Urothelium cell line (cell line): ENCODE measurements at regions not wholly inside any gene's neighbourhood (a gene's known extent, or its start where the extent isn't known, plus 50 kb on each side); places are given as distances from the start of the nearest gene placed in this dataset.
"Not testable (repeated sequence)": the region's sequence is repeated elsewhere in the genome, so short reads cannot be mapped to it uniquely, and the experiment has no call there.

Experiments used
- DNase-seq: peaks from one replicate; pipeline ENCODE4 v3.0.0; 2011; ENCODE audit warnings: low spot score, mixed read lengths
- FAIRE-seq: peaks from 2 replicates; lab custom pipeline; 2011; peaks lifted over from hg19 to GRCh38; lab: Jason Lieb, UNC

DNA sequence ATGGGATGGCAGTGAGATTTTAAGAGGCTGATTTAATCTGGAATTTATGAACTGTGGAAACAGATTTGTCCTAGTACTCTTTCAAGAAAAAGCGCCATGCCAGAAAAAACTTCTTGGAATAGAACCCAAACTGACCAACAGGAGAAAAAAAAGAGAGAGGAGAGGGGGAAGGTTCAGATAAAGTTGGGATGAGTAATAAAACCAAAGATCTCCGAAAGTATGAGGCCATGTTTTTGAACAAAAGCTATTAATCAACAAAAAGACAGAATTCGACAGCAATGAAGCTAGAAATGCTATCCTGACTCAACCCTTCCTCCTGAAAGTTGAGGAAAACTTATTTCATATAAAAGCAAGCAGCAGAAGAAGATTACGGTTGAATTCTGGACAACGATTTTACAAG lies 135.5 kb downstream of the CEMIP2 start:
- no peak for FAIRE-seq

DNA sequence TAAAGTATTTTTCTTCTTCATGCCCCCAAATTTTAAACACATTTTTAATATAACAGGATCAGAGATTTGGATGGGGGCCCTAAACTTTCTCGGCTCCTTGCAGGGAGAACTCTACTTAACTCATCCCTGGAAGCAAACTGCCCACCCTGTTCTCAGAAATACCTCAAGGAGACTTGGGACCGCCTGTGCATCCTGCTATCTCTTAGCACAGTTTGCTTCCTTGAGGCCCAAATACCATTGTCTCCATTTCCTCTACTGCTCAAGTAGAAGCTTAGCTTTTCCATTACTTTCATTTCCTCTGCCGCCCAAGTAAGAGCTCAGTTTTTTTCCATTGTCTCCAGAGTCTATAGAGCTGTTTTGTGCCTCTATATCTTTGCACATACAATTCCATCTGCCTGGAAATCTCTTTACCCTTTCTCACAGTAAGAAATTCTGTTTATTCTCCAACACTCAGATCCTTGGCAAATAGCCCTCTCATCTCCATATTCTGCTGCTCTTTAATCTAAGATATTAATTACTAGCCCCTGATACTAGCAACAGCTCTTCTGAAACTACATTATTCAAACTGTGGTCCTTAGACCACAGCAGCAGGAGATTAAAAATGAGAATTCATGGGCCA lies 137.8 kb downstream of the CEMIP2 start:
- no peak for DNase-seq

More for the DNA sequence above, 135.5 kb downstream of the CEMIP2 start:
- no peak for DNase-seq

DNA sequence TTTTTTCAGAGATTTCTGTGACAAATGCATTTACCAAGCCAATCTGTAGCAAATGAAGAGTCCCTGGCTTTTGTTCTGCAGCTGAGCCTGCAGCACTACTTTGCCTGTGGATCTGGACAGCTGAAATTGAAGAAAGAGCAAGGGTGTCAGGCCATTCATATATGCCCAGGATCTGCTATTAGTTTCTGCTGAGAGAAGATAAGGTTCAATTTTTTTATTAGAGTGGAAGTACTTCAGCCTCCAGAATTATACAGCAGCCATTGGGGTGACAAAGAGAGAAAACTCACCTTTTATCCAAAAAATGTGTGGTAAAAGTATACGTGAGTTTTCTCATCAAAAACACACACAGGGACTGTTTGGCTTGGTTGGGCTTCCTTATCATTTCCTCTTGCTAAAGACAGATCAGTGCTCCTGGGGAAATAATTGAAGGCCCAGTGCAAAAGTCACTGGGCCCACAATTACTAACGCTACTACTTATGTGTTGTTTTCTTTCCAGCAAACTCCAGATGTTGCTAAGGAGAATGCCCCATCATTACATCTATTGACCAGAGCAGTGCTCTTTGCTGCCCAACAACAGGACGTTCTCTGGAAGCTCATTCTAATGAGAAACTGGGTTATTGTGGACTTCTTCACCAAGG lies 138.6 kb downstream of the CEMIP2 start:
- DNase-seq (no peak), FAIRE-seq (no peak)

More for the DNA sequence above, 137.8 kb downstream of the CEMIP2 start:
- no peak for FAIRE-seq

DNA sequence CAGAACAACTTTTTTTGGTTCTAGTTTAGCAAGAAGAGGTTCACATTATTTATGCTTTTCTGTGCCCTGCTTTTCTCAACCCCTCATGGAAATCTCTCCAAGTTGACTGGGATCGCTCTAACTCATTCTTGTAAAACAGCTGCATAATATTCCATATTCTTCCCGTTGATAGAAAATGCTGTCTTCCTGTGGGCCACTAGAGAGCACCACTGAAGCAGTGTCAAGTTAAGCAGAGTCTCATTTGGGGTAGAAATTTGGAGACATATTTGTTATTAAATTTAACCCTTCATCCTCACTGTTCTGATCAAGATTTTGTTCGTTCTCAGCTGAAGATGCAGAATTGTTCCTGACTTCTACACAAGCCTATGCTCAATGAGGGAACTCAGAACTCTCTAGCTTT lies 140.1 kb downstream of the CEMIP2 start:
- peak; percentile 16 for DNase-seq
- FAIRE-seq: no peak

DNA sequence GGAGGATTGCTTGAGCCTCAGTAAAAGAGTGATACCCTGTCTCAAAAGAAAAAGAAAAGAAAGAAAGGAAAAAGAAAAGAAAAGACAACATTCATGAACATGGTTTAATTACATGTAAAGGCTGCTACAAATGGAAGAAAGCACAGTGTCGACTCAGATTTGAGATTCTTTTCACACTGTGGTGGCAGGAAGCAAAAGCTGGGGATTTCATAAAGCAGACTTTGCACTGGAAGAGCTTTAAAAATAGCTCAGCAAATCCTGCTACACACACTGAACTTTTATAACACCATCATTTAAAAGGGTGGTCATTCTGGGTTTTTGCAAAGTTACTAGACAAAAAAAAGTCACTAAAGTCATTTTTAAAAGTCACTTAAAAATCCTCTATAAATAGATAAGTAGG lies 140.8 kb downstream of the CEMIP2 start:
- FAIRE-seq (no peak), DNase-seq (no peak)

DNA sequence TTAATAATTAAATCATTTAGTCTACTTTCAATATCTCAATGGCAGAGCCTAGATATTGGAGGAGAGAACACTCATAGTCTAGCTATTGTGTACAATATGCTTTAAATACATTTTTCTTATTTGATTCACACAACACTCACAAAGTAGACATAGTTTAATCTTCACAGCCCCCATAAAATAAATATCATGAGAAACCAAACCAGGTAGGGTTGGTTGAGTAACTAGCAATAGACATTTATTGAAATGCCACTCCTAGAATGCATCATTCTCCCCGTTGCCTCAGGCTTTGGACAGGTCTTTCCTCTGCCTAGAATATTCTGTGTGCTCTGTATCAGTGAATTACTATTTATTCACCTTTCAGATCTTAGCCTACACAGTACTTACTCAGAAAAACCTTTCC lies 141.9 kb downstream of the CEMIP2 start:
- no peak for FAIRE-seq
- no peak for DNase-seq

DNA sequence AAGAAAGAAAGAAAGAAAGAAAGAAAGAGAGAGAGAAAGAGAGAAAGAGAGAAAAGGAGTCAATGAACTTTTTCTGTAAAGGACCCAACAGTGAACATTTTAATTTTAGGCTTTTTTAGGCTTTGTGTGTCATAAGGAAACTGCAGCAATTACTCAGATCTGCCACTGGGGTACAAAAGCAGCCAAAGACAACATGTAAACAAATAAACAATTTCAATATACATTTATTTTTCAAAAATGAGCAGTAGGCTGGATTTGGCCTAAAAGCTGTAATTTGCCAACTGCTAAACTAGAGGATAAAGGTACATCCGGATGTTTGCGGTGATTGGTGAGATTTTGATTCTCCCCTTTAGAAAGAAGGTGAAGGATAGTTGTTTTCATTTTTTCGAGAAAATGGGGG lies 143.6 kb downstream of the CEMIP2 start:
- DNase-seq: no peak
- no peak for FAIRE-seq

DNA sequence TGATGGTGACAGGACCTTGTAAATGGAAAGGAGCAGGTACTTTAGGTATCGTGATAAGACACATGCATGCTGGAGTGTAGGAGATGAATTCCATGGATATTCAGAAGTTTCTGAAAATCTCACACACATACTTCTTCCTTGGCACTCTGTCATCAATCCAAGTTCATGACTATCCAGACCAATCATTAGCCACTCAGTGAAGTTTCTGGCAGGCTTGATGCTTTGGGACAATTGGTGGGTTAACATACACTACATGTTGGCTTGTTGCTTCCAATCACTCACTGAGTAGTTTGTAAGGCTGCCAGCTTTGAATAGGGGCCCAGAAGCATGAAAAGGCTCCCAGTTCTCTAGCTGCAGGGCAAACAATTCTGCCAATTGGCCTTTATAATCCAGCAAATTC lies 147.6 kb downstream of the CEMIP2 start:
- FAIRE-seq (no peak), DNase-seq (no peak)

DNA sequence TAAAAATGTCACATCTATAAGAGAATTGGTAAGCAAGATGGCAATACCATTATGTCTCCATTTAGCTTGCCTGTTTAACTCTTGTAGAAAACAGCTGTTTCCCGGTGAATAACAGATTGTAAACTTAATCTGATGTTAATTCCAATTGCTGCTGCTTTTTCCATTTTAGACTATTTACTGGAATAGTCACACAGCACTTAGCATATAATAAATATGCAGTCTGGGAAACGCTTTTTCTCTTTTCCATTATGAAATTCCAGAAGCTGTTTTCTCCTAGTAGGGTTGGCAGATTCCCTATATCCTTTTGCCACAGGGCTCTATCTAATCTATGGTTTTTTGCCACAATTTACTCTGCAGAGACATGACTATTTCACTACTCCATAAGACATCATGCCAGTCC lies 148.0 kb downstream of the CEMIP2 start:
- FAIRE-seq (no peak), DNase-seq (no peak)

DNA sequence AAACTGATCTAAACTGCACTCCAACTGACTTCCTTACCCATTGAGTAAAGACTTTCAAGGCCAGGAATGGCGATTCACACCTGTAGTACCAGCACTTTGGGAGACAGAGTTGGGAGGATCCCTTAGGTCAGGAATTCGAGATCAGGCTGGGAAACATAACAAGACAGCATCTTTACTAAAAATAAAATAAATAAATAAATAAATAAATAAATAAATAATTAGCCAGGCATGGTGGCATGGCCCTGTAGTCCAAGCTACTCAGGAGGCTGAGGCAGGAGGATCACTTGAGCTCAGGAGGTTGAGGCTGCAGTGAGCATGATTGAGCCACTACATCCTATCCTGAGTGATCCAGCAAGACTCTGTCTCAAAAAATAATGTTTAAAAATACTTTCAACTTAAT lies 148.4 kb downstream of the CEMIP2 start:
- FAIRE-seq (no peak), DNase-seq (no peak)

DNA sequence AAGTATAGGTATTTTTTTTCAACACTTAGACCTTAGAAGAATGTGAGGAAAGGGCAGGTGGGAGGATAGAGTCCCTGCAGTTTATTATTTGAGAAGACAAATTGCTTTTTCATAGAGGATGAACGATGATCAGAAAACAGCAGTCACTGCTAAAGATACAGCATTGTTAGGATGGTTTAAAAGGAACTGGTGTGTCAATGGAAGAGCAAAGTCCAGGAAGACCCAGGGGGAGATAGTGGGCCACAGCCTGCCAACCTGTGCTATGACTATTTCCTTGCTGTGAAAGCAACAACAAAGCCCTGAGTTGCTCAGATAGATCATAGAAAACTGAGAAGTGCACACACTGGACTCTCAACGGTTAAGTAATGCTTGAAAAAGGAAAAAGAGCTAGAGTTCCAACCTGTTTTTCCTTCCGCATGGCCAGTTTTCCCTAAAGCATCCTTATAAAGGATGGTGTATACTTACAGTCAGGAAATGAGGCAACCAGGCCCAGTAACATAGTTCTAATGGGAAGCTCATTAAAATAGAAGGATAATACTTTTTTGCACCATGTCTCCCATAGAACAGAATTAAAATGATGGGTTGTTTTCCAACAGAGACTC lies 153.8 kb downstream of the CEMIP2 start:
- no peak for FAIRE-seq
- DNase-seq: no peak

DNA sequence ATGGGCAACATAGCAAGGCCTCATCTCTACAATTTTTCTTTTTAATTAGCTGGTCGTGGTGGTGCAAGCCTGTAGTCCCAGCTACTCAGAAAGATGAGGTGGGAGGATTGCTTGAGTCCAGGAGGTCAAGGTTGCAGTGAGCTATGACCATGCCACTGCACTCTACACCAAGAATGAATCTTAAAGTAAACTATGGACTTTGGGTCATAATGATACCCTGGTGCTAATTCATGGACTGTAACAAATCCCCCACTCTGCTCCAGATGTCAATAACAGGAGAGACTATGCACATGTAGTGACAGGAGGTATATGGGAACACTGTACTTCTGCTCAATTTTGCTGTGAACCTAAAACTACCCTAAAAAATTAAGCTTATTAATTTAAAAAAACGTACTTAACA lies 155.4 kb downstream of the CEMIP2 start:
- DNase-seq (no peak), FAIRE-seq (no peak)

DNA sequence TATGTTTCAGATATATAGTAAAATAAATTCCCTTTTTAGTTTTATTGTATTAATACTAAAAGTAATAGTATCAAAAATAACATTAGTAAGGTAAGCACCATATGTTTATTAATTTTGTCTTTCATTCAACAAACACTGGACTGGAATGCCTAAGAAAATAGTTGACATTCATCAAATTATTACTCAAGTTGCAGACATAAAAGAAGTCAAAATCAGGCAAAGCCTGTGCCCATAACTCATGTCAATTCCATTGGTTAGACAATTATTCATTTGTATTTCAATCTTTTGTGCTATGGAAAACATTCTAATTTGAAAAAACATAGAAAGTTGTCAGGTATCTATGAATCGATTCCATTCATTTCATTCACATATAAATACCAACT lies 158.9 kb downstream of the CEMIP2 start:
- DNase-seq: no peak
- FAIRE-seq: no peak

DNA sequence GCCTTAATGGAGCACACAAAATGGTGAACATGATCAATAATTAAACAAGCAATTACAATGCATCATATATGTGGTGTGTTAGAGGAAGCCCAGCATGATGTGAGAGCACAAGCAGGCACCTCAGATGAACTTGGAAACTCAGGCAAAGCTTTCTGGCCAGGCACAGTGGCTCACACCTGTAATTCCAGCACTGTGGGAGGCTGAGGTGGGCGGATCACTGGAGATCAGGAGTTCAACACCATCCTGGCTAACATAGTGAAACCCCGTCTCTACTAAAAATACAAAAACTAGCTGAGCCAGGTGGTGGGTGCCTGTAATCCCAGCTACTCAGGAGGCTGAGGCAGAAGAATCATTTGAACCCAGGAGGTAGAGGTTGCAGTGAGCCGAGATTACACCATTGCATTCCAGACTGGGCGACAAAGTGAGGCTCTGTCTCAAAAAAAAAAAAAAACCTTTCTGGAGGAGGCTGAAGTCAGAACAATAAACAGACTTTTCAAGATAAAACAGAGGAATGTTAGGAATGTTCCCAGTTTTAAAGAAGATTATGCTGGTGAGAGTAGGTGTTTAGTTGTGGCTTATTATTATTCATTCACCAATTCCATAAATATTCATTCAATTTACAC lies 159.4 kb downstream of the CEMIP2 start:
- FAIRE-seq: peak; percentile 50

DNA sequence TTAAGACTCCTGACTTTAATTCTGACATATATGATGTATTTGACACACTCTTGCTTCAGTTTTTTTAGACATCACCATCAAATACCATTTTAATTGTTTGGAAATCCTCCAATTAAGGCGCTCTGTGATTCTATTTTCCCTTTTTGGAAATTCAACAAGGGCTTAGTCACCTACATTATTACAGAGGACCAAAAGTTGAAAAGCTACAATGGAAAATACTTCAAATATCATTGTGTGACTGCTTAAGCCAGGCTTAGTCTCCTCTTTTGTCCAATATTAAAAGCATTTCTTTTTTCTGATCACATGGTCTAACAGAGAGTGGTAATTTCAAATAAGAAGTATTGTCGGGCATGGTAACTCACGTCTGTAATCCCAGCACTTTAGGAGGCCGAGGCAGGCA lies 160.3 kb downstream of the CEMIP2 start:
- no peak for FAIRE-seq
- DNase-seq: no peak

More for the DNA sequence above, 159.4 kb downstream of the CEMIP2 start:
- DNase-seq: peak; percentile 36

DNA sequence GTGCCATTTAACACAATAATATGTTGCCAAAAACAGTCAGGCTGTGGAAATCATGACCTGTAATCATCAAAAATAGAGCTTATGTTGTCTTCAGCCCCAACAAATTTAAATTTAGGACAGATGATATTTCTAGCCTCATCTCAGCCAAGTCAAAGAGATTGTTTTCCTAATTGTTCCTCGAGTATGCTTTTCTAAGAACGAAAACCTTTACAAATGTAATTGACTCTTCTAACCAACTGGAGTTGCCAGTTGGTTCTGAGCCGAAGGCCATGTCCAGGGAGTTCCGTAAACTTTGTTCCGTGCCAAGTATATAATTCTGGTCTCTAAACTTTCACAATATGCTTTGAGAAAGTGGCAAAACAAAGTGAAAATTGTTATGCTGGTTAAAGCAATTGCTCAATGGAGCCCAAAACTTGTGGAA lies 160.8 kb downstream of the CEMIP2 start:
- DNase-seq (no peak), FAIRE-seq (no peak)

DNA sequence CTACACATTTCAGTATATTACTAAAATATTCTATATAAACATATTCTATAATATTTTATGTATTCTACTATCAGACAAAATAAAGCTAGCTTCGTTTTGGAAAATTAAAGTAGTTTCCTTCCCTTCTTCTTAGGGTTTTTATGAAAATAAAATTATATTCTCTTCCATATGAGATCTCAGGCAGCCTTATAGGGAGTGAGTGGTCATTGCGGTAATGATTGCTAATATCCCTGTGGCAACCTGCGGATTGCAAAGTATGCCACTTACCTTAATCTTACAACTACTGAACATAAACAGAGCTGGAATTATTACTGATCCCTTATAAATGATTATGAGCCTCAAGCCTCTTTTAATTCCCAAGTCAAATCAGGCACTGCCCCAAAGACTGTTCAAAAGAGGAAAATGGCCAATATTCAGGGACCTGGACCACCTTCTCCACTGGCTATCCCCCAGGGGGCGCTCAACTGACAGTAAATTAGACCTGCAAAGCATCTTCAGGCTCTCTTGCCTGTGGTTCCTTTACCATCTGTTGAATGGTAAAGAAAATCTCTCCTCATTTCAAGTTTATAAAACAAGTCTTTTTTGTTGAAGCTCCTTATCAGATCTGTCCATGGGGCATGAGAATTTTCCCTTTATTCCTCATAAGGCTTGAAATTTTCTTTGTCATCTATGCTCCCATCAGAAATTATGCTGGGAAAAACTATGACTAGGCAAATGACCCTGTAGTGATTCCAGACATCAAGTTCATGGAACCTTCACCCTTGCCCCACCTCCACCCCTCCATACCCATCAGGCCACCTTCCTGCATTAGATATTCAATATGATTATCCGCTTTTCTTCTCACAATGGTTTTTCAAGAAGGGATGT lies 163.9 kb downstream of the CEMIP2 start:
- DNase-seq: peak; percentile 43
- FAIRE-seq: no peak

DNA sequence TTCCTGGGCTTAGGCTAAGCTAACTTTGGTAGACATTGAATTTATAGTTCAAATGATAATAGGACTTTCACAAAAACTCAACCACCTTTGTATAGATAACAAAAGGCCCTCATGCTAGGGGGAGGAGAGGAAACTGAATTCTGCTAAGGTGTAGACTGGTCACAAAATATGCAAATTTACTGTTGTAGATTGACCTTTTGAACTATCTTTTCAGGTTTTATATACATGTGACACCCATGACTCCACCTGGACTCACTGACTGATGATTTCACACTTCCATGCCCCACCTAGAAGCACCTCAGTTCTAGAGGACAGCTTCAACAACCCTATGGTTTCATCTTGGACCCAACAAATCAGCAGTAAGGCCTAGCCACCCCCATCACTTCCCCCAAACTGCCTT lies 165.7 kb downstream of the CEMIP2 start:
- FAIRE-seq: no peak

DNA sequence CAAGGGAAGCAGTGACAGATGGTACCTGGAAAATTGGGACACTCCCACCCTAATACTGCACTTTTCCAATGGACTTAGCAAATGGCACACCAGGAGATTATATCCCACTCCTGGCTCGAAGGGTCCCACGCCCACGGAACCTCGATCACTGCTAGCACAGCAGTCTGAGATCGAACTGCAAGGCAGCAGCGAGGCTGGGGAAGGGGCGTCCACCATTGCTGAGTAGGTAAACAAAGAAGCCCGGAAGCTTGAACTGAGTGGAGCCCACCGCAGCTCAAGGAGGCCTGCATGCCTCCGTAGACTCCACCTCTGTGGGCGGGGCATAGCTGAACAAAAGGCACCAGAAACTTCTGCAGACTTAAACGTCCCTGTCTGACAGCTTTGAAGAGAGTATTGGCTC lies 172.6 kb downstream of the CEMIP2 start:
- not testable (repeated sequence) for FAIRE-seq, DNase-seq

More for the DNA sequence above, 165.7 kb downstream of the CEMIP2 start:
- no peak for DNase-seq

DNA sequence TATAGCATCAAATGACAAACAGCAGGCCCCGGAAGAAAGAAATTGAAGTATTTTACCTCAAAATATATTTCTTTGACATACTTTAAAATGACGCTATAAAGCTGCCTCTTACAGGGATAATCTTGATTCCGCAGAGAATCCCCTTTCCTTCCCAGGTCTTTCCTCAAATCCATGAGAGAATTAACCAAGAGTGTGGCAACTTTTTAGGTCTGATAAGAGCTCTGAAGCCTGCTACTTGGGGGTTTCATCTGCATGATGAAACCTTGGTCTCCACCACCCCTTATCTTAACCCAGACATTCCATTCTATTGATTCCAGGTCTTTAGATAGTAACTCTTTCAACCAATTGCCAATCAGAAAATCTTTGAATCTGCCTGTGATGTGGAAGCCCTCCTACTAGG lies 173.8 kb downstream of the CEMIP2 start:
- no peak for FAIRE-seq
- DNase-seq: no peak

DNA sequence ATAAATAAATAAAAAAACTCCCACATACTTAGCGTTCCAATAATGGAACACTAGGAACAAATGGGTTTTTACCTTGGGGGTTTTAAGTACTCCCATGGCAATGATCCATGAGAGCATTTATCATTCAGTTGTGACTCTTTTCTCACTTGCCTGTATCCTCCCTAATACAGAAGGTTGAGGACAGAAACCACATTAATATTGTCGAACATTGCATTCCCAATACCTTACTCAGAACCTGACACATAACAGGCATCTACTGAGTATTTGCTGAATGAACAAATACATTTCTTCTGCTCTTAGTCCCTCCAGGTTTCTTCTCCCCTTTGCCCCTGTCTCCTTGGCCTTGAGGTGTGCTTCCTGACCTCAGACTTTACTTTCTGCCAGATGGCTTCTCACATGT lies 175.9 kb downstream of the CEMIP2 start:
- FAIRE-seq (no peak), DNase-seq (no peak)
